ENCODE measurements at regions not wholly inside any gene's neighbourhood (a gene's known extent, or its start where the extent isn't known, plus 50 kb on each side); places are given as distances from the start of the nearest gene placed in this dataset.

- no peak for DNase-seq
- H3K4me1 ChIP-seq = no peaks in the 10 kb centered on the region
- H3K9me3 ChIP-seq = no peaks in the 10 kb centered on the region
- 49% methylated on average over 9 of the region's 9 CpGs for WGBS (ENCODE audit: insufficient coverage, low coverage, low lambda C conversion rate, missing lambda C conversion rate)
- H3K36me3 ChIP-seq = no peaks in the 10 kb centered on the region
- H3K27me3 ChIP-seq = no peaks in the 10 kb centered on the region
- intact Hi-C loops (cut with DNase I) = no loop called here
- no peak for TF ChIP-seq POLR2A (IDR thresholded peaks at IDR 0.05)
- no peak for TF ChIP-seq CTCF (IDR thresholded peaks at IDR 0.05)
- no peak overlapping the region for H3K4me3 ChIP-seq
- no peak overlapping the region for H3K27ac ChIP-seq
- no peak for ATAC-seq
Measured at GRCh38 chr1:191641420-191642260, 516.6 kb upstream of the RGS18 start.

- Histone ChIP-seq H3K9me3 (no peaks in the 10 kb centered on the region), H3K4me1 (no peaks in the 10 kb centered on the region), H3K27me3 (no peaks in the 10 kb centered on the region), H3K4me3 (no peak overlapping the region), H3K36me3 (no peaks in the 10 kb centered on the region), H3K27ac (no peak overlapping the region)
- TF ChIP-seq CTCF (IDR thresholded peaks at IDR 0.05) (no peak), POLR2A (IDR thresholded peaks at IDR 0.05) (no peak)
- intact Hi-C loops (cut with DNase I) = no loop called here
- WGBS (ENCODE audit: insufficient coverage, low coverage, low lambda C conversion rate, missing lambda C conversion rate) = 8% methylated on average over 1 of the region's 1 CpG
- DNase-seq (no peak), ATAC-seq (no peak)
Measured at GRCh38 chr1:191643060-191643459, 515.2 kb upstream of the RGS18 start.

- DNase-seq = no peak
- no peak for ATAC-seq
- intact Hi-C loops (cut with DNase I) = no loop called here
- Histone ChIP-seq H3K27me3 (no peaks in the 10 kb centered on the region), H3K4me1 (no peaks in the 10 kb centered on the region), H3K9me3 (no peaks in the 10 kb centered on the region), H3K4me3 (no peak overlapping the region), H3K36me3 (no peaks in the 10 kb centered on the region), H3K27ac (no peak overlapping the region)
- 46% methylated on average over 2 of the region's 2 CpGs for whole genome bisulfite sequencing (ENCODE audit: insufficient coverage, low coverage, low lambda C conversion rate, missing lambda C conversion rate)
- TF ChIP-seq POLR2A (IDR thresholded peaks at IDR 0.05) = no peak
- no peak for TF ChIP-seq CTCF (IDR thresholded peaks at IDR 0.05)
Measured at GRCh38 chr1:191648939-191649338, 509.3 kb upstream of the RGS18 start.

GRCh38 chr1:191662051-191662450 lies 496.2 kb upstream of the RGS18 start:
- Histone ChIP-seq H3K27me3 (no peaks in the 10 kb centered on the region), H3K4me1 (no peaks in the 10 kb centered on the region), H3K9me3 (no peaks in the 10 kb centered on the region), H3K4me3 (no peak overlapping the region), H3K27ac (no peak overlapping the region), H3K36me3 (no peaks in the 10 kb centered on the region)
- intact Hi-C loops (cut with DNase I) = no loop called here
- WGBS (ENCODE audit: insufficient coverage, low coverage, low lambda C conversion rate, missing lambda C conversion rate) = 54% methylated on average over 1 of the region's 1 CpG
- TF ChIP-seq POLR2A (IDR thresholded peaks at IDR 0.05) (no peak), CTCF (IDR thresholded peaks at IDR 0.05) (no peak)
- ATAC-seq (no peak), DNase-seq (no peak)
